GM13976 (cell line): ENCODE measurements at regions not wholly inside any gene's neighbourhood (a gene's known extent, or its start where the extent isn't known, plus 50 kb on each side); places are given as distances from the start of the nearest gene placed in this dataset.

ENCODE experiments used
- DNase-seq: peaks from one replicate; pipeline ENCODE4 v3.0.0; 2012; ENCODE audit warnings: low spot score
- CTCF ChIP-seq: IDR thresholded peaks from 2 replicates; pipeline ENCODE4 v1.5.1; 2012; ENCODE audit warnings: borderline replicate concordance, mild to moderate bottlenecking; ENCODE audit not compliant: insufficient read depth; ENCODE audit errors: extremely low read depth, missing control alignments, control extremely low read depth
- in situ Hi-C: fragments of 300-500 bp; cut with MboI; formaldehyde crosslinking; loops from one replicate; pipeline ENCODE4 v1.12.0; 2022; ENCODE audit warnings: low sequenced_read_pairs, mixed read lengths, inconsistent platforms; ENCODE audit not compliant: unreplicated experiment

GRCh38 chrX:17917945-17918577, 57.0 kb upstream of the RAI2 start:
- no peak for TF ChIP-seq CTCF
- no peak for DNase-seq
- in situ Hi-C loops, result no loop called here

- DNase-seq, result no peak
- in situ Hi-C loops, result no loop called here
- TF ChIP-seq CTCF, result no peak
Observed at GRCh38 chrX:17913801-17914200, 52.7 kb upstream of the RAI2 start.
